ENCODE measurements at regions not wholly inside any gene's neighbourhood (a gene's known extent, or its start where the extent isn't known, plus 50 kb on each side); places are given as distances from the start of the nearest gene placed in this dataset.
"Not testable (repeated sequence)": the region's sequence is repeated elsewhere in the genome, so short reads cannot be mapped to it uniquely, and the experiment has no call there.

DNA sequence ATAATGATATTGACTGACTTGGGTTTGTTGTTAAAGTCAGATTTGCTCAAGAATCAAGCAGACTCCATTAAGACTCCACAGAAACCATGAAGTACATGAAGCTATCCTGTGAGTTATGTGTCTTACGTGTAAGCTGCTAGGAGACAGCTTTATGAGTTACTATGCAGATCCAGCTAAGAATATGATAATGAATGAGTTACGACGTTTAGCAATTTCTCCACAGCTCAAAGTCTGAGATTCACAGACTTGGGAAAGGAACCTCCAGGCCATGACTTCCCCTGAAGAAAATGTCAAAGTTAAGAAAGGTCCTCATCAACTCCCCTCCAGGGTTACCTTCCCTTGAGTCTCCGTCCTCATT lies 211.9 kb upstream of the HNRNPA3 start:
- WGBS, 2 donors, result 85 to 89% methylated on average over 4 of the region's 4 CpGs
- H3K27me3 ChIP-seq, result no peaks in the 10 kb centered on the region
- H3K4me3 ChIP-seq, result no peak overlapping the region
- no peak for DNase-seq
- TF ChIP-seq, protein P1, sequence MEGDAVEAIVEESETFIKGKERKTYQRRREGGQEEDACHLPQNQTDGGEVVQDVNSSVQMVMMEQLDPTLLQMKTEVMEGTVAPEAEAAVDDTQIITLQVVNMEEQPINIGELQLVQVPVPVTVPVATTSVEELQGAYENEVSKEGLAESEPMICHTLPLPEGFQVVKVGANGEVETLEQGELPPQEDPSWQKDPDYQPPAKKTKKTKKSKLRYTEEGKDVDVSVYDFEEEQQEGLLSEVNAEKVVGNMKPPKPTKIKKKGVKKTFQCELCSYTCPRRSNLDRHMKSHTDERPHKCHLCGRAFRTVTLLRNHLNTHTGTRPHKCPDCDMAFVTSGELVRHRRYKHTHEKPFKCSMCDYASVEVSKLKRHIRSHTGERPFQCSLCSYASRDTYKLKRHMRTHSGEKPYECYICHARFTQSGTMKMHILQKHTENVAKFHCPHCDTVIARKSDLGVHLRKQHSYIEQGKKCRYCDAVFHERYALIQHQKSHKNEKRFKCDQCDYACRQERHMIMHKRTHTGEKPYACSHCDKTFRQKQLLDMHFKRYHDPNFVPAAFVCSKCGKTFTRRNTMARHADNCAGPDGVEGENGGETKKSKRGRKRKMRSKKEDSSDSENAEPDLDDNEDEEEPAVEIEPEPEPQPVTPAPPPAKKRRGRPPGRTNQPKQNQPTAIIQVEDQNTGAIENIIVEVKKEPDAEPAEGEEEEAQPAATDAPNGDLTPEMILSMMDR (IDR thresholded peaks at IDR 0.05), result no peak
- TF ChIP-seq POLR2A (IDR thresholded peaks at IDR 0.05), result no peak
- H3K36me3 ChIP-seq (ENCODE audit: low read depth, missing control alignments), result no peaks in the 10 kb centered on the region
- intact Hi-C loops (cut with DNase I; ENCODE audit: low total_unique reads), result no loop called here
- H3K4me1 ChIP-seq, result no peaks in the 10 kb centered on the region
- no peaks in the 10 kb centered on the region for H3K9me3 ChIP-seq
- H3K27ac ChIP-seq, result no peak overlapping the region

DNA sequence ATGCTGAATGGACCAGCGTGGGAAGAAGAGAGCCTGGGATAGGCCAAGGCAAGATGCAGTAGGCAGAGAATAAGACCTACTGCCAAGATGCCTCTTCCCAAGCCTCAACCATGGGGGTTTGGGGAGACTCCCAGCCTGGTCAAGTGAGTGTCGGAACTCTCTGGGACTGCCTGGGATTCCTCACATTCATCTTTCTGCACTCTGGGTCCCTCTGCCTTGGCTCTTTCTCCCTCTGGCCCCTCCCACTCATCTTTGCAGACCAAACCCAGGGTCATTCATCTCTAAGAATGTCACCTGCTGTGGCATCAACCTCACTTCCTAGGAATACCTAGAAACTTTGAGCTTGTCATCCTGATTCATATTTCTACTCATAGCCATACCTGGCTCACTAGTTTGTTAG lies 211.3 kb upstream of the HNRNPA3 start:
- no peaks in the 10 kb centered on the region for H3K4me1 ChIP-seq
- WGBS, 2 donors, result 97 to 100% methylated on average over 2 of the region's 2 CpGs
- no peak for DNase-seq
- intact Hi-C loops (cut with DNase I; ENCODE audit: low total_unique reads), result no loop called here
- TF ChIP-seq POLR2A (IDR thresholded peaks at IDR 0.05), result no peak
- TF ChIP-seq, protein P1 (IDR thresholded peaks at IDR 0.05), result no peak
- no peak overlapping the region for H3K4me3 ChIP-seq
- H3K27ac ChIP-seq, result no peak overlapping the region
- H3K27me3 ChIP-seq, result no peaks in the 10 kb centered on the region
- no peaks in the 10 kb centered on the region for H3K9me3 ChIP-seq
- H3K36me3 ChIP-seq (ENCODE audit: low read depth, missing control alignments), result no peaks in the 10 kb centered on the region

DNA sequence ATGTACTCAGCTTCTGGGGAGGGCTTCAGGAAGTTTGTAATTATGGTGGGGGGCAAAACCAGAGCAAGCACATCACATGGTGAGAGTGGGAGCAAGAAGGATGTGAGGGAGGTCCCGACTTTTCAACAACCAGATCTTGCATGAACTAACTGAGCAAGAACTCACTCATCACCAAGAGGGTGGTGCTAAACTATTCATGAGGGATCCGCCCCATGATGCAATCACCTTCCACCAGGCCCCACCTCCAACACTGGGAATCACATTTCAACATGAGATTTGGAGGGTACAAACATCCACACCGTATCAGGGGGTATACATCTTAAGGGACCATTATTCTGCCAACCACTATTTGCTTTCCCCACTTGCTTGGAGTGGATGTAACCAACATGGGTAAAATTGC lies 209.6 kb upstream of the HNRNPA3 start:
- Histone ChIP-seq H3K4me1 (no peaks in the 10 kb centered on the region), H3K36me3 (ENCODE audit: low read depth, missing control alignments) (no peaks in the 10 kb centered on the region), H3K27ac (no peak overlapping the region), H3K9me3 (no peaks in the 10 kb centered on the region), H3K27me3 (no peaks in the 10 kb centered on the region), H3K4me3 (no peak overlapping the region)
- no peak for DNase-seq
- intact Hi-C loops (cut with DNase I; ENCODE audit: low total_unique reads), result no loop called here
- TF ChIP-seq POLR2A (IDR thresholded peaks at IDR 0.05), result no peak
- TF ChIP-seq, protein P1 (IDR thresholded peaks at IDR 0.05), result no peak
- WGBS, 2 donors, result 92 to 93% methylated on average over 3 of the region's 3 CpGs

DNA sequence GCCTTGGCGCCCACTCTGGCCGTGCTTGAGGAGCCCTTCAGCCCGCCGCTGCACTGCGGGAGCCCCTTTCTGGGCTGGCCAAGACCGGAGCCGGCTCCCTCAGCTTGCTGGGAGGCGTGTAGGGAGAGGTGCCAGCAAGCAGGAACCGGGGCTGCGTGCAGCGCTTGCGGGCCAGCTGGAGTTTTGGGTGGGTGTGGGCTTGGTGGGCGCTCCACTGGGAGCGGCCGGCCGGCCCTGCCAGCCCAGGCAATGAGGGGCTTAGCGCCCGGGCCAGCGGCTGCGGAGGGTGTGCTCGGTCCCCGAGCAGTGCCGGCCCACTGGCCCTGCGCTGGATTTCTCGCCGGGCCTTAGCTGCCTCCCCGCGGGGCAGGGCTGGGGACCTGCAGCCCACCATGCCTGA lies 204.9 kb upstream of the HNRNPA3 start:
- DNase-seq; H3K27ac ChIP-seq; H3K9me3 ChIP-seq; H3K4me1 ChIP-seq; H3K36me3 ChIP-seq (ENCODE audit: low read depth, missing control alignments); H3K27me3 ChIP-seq; intact Hi-C loops (cut with DNase I; ENCODE audit: low total_unique reads): not testable (repeated sequence)
- peak overlapping the region; percentile 2 to 35 for H3K4me3 ChIP-seq
- WGBS, 2 donors, result 69 to 79% methylated on average over 4 to 27 of the region's 28 CpGs

DNA sequence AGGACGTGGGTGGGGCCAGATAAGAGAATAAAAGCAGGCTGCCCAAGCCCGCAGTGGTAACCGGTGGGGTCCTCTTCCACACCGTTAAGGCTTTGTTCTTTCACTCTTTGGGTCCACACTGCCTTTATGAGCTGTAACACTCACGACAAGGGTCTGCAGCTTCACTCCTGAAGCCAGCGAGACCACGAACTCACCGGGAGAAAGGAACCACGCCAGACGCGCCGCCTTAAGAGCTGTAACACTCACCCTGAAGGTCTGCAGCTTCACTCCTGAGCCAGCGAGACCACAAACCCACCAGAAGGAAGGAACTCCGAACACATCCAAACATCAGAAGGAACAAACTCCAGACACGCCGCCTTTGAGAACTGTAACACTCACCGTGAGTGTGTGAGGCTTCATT lies 203.9 kb upstream of the HNRNPA3 start:
- H3K27me3 ChIP-seq; H3K36me3 ChIP-seq (ENCODE audit: low read depth, missing control alignments); H3K4me1 ChIP-seq; H3K9me3 ChIP-seq; intact Hi-C loops (cut with DNase I; ENCODE audit: low total_unique reads); H3K27ac ChIP-seq: not testable (repeated sequence)
- H3K4me3 ChIP-seq, result peak overlapping the region in 1 of 2 donors; percentile 35
- peak; percentile 54 for DNase-seq
- 62 to 71% methylated on average over 17 of the region's 17 CpGs for WGBS, 2 donors

DNA sequence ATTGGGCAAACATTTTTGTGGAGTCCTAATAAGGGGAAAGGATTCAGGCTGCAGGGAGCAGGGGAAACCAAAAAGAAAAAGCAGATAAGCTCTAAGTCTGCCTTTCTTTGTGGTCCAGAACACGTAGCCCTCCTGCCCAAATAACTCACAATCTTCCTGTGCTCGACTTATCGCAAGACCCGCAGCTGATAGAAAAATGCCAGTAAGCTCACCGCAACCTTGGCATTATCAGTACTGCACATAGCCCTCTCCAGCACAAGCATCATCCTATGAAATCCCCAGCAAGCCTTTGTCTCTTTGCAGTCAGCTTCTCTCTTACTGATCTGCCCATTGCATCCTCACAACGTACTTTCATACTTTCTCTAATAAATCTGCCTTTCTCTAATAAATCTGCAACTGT lies 202.4 kb upstream of the HNRNPA3 start:
- intact Hi-C loops (cut with DNase I; ENCODE audit: low total_unique reads), result no loop called here
- TF ChIP-seq, protein P1 (IDR thresholded peaks at IDR 0.05), result no peak
- TF ChIP-seq POLR2A (IDR thresholded peaks at IDR 0.05), result no peak

More for the DNA sequence above, 202.4 kb upstream of the HNRNPA3 start:
- Histone ChIP-seq H3K36me3 (ENCODE audit: low read depth, missing control alignments) (no peaks in the 10 kb centered on the region), H3K27me3 (no peaks in the 10 kb centered on the region), H3K4me1 (no peaks in the 10 kb centered on the region), H3K27ac (no peak overlapping the region), H3K9me3 (no peaks in the 10 kb centered on the region), H3K4me3 (no peak overlapping the region)
- 48 to 61% methylated on average over 6 of the region's 6 CpGs for WGBS, 2 donors
- no peak for DNase-seq
